Panc1 (cell line): ENCODE measurements at regions not wholly inside any gene's neighbourhood (a gene's known extent, or its start where the extent isn't known, plus 50 kb on each side); places are given as distances from the start of the nearest gene placed in this dataset.
A peak's percentile ranks its signal among the peaks of the same experiment; 100 is the strongest.

Experiments used
- ATAC-seq: fragments of 200-7000 bp; cut with Tn5 transposase; 2 replicates; pipeline ENCODE4 v1.9.1; 2020; ENCODE audit warnings: mild to moderate bottlenecking, moderate library complexity
- BruUV-seq: library from RNA; stranded (reverse); fragments of 400-500 nt; replicated peaks from 2 replicates; lab custom pipeline; 2021; lab: Mats Ljungman, UMichigan
- CTCF ChIA-PET: fragments of 300-600 bp; sonication (Branson Sonifier 250); formaldehyde crosslinking; loops from one replicate; lab custom pipeline; 2022; ENCODE audit warnings: antibody characterized with exemption; lab: Charles Lee
- POLR2A ChIA-PET: fragments of 300-600 bp; sonication (Branson Sonifier 250); formaldehyde crosslinking; loops from one replicate; lab custom pipeline; 2022; ENCODE audit warnings: antibody characterized with exemption; lab: Charles Lee
- DNase-seq: peaks from one replicate; pipeline ENCODE4 v3.0.0-alpha.2; 2010; ENCODE audit warnings: low read depth, low spot score
- H3K27ac ChIP-seq: 2 replicates; pipeline ENCODE4 v1.5.1; 2011; ENCODE audit warnings: mild to moderate bottlenecking, low read length, inconsistent platforms
- H3K27me3 ChIP-seq: fragments of 200-500 bp; sonication (Bioruptor generic); 2 replicates; pipeline ENCODE4 v1.6.0; 2014; ENCODE audit warnings: low read length, inconsistent platforms; ENCODE audit not compliant: control insufficient read depth, insufficient read depth
- H3K36me3 ChIP-seq: fragments of 200-500 bp; sonication (Bioruptor generic); 2 replicates; pipeline ENCODE4 v1.5.1; 2014; ENCODE audit warnings: inconsistent platforms, mild to moderate bottlenecking, low read length, moderate library complexity; ENCODE audit not compliant: control insufficient read depth, insufficient read depth
- H3K4me1 ChIP-seq: 2 replicates; pipeline ENCODE4 v1.5.1; 2011; ENCODE audit warnings: inconsistent platforms, mild to moderate bottlenecking, low read length, moderate library complexity; ENCODE audit not compliant: control insufficient read depth, insufficient read depth
- H3K4me3 ChIP-seq, 2 experiments: 2 replicates each; pipeline ENCODE4 v1.5.1; 2011 to 2012; ENCODE audit warnings: low read depth in 2 of 2, low read length in 2 of 2, mild to moderate bottlenecking in 2 of 2, inconsistent platforms in 1 of 2, moderate library complexity in 1 of 2
- H3K9me3 ChIP-seq: fragments of 200-500 bp; sonication (Bioruptor generic); 2 replicates; pipeline ENCODE4 v1.5.1; 2014; ENCODE audit warnings: low read depth, mild to moderate bottlenecking, inconsistent platforms, low read length, moderate library complexity; ENCODE audit not compliant: control insufficient read depth, insufficient read depth
- POLR2AphosphoS5 ChIP-seq: IDR thresholded peaks from 2 replicates; pipeline ENCODE4 v1.6.1; 2012; ENCODE audit warnings: mild to moderate bottlenecking, low read depth, low read length, moderate library complexity
- SIN3A ChIP-seq: IDR thresholded peaks from 2 replicates; pipeline ENCODE4 v1.6.1; 2012; ENCODE audit warnings: low read depth, mild to moderate bottlenecking, low read length, moderate library complexity, borderline replicate concordance; ENCODE audit not compliant: insufficient read depth
- TCF7L2 ChIP-seq: IDR thresholded peaks from 2 replicates; pipeline ENCODE4 v1.6.1; 2011; ENCODE audit warnings: mild to moderate bottlenecking, low read depth, low read length, inconsistent platforms
- in situ Hi-C: cut with HindIII; loops from 2 replicates; pipeline ENCODE4 v1.10.0; 2016; ENCODE audit warnings: low sequenced_read_pairs, low pct_unique_long_range_greater_than_20kb
- intact Hi-C: fragments of 100-400 bp; cut with micrococcal nuclease; formaldehyde crosslinking; loops from one replicate; pipeline ENCODE4 v1.10.0; 2022; ENCODE audit not compliant: unreplicated experiment
- TF ChIP-seq, protein P1 (sequence below): fragments of 450-650 bp; IDR thresholded peaks from 2 replicates; pipeline ENCODE4 v1.5.1; 2017; ENCODE audit warnings: mild to moderate bottlenecking
- TF ChIP-seq, protein P2 (sequence below), 2 experiments: IDR thresholded peaks; 2 replicates each; pipeline ENCODE4 v1.6.1; 2011 to 2012; ENCODE audit warnings: low read depth in 2 of 2, control low read depth in 1 of 2, low read length in 1 of 2, mild to moderate bottlenecking in 1 of 2, moderate library complexity in 1 of 2; ENCODE audit not compliant: insufficient read depth in 1 of 2

DNA sequence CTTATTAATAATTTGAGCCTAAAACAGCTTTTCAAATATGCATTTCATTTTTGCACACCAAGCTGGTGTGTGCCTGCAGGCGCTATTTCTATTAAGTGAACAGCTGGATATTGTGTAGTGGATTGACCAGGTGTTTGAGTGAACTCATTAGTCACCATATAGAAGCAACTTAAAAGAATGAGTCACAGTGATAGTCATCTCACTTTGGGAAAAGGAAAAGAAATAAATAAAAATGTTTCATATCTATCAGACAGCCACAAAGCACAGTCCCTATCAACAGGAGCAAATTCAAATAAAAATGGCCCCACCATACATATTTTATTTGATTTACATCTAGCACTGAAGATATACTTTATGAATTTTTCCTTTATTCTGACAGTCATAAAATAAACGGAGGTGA, 456.5 kb upstream of the CDH9 start:
- Histone ChIP-seq H3K4me1 (no peaks in the 10 kb centered on the region), H3K27ac (no peak overlapping the region), H3K36me3 (no peaks in the 10 kb centered on the region), H3K27me3 (no peaks in the 10 kb centered on the region), H3K9me3 (no peaks in the 10 kb centered on the region), H3K4me3 (no peak overlapping the region)
- no TSS peak for BruUV-seq
- ChIA-PET CTCF (interaction anchor here (0.7 kb wide), 1 partner anchor 199 kb away, joined by 4 read pairs; no protein-coding TSS in a partner anchor), POLR2A (no interaction called here)
- no peak for TF ChIP-seq SIN3A
- TF ChIP-seq TCF7L2: peak; percentile 72; the same call in 1 of the 2 replicates
- TF ChIP-seq POLR2AphosphoS5: no peak
- TF ChIP-seq, protein P1, sequence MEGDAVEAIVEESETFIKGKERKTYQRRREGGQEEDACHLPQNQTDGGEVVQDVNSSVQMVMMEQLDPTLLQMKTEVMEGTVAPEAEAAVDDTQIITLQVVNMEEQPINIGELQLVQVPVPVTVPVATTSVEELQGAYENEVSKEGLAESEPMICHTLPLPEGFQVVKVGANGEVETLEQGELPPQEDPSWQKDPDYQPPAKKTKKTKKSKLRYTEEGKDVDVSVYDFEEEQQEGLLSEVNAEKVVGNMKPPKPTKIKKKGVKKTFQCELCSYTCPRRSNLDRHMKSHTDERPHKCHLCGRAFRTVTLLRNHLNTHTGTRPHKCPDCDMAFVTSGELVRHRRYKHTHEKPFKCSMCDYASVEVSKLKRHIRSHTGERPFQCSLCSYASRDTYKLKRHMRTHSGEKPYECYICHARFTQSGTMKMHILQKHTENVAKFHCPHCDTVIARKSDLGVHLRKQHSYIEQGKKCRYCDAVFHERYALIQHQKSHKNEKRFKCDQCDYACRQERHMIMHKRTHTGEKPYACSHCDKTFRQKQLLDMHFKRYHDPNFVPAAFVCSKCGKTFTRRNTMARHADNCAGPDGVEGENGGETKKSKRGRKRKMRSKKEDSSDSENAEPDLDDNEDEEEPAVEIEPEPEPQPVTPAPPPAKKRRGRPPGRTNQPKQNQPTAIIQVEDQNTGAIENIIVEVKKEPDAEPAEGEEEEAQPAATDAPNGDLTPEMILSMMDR: no peak
- TF ChIP-seq, protein P2, sequence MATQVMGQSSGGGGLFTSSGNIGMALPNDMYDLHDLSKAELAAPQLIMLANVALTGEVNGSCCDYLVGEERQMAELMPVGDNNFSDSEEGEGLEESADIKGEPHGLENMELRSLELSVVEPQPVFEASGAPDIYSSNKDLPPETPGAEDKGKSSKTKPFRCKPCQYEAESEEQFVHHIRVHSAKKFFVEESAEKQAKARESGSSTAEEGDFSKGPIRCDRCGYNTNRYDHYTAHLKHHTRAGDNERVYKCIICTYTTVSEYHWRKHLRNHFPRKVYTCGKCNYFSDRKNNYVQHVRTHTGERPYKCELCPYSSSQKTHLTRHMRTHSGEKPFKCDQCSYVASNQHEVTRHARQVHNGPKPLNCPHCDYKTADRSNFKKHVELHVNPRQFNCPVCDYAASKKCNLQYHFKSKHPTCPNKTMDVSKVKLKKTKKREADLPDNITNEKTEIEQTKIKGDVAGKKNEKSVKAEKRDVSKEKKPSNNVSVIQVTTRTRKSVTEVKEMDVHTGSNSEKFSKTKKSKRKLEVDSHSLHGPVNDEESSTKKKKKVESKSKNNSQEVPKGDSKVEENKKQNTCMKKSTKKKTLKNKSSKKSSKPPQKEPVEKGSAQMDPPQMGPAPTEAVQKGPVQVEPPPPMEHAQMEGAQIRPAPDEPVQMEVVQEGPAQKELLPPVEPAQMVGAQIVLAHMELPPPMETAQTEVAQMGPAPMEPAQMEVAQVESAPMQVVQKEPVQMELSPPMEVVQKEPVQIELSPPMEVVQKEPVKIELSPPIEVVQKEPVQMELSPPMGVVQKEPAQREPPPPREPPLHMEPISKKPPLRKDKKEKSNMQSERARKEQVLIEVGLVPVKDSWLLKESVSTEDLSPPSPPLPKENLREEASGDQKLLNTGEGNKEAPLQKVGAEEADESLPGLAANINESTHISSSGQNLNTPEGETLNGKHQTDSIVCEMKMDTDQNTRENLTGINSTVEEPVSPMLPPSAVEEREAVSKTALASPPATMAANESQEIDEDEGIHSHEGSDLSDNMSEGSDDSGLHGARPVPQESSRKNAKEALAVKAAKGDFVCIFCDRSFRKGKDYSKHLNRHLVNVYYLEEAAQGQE (IDR thresholded peaks at IDR 0.05; ENCODE audit: insufficient read depth in 1 of 2, low read depth in 2 of 2, low read length in 1 of 2): no peak
- DNase-seq (peak; percentile 22), ATAC-seq (peak; percentile 72)
- intact Hi-C loops (no loop called here), in situ Hi-C loops (no loop called here)

DNA sequence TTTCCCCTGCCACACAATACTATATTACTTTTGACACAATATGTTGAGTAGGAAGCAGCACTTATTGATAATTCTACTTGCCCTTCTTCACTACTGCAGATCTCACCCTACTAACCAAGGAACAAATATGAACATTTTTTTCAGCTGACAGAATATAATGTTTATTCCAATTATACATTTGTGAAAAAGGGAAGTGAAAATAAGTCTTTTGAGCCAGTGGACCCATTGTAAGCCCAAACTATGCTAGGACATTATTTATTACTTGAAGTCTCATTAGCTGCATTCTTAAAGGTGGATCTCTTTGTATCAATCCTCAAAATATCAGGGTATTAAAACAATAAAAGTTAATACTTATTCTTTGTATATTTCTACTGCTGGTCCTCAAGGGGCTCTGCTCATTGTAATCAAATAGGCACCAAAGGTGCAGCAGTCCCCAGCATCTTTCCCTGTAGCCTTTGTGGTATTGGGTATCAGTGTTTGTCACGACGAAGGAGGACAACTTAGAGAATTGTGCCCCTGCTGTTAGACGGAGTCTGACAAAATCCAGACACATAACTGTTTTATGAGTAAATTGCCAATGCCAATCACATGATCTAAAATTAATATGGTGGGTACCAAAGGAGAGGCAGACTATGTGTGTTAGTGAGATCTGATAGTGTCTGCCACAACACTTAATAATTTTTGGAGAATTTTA, 453.5 kb upstream of the CDH9 start:
- Histone ChIP-seq H3K27ac (no peak overlapping the region), H3K36me3 (no peaks in the 10 kb centered on the region), H3K4me1 (no peaks in the 10 kb centered on the region), H3K27me3 (no peaks in the 10 kb centered on the region), H3K9me3 (no peaks in the 10 kb centered on the region), H3K4me3 (no peak overlapping the region)
- DNase-seq: no peak
- no TSS peak for BruUV-seq
- ChIA-PET CTCF (interaction anchor here (0.5 kb wide), 1 partner anchor 137 kb away, joined by 3 read pairs; no protein-coding TSS in a partner anchor), POLR2A (no interaction called here)
- intact Hi-C loops (no loop called here), in situ Hi-C loops (no loop called here)
- no peak for TF ChIP-seq POLR2AphosphoS5
- TF ChIP-seq, protein P2 (IDR thresholded peaks at IDR 0.05; ENCODE audit: insufficient read depth in 1 of 2, low read depth in 2 of 2, low read length in 1 of 2): no peak
- ATAC-seq: no peak
